ENCODE measurements at regions not wholly inside any gene's neighbourhood (a gene's known extent, or its start where the extent isn't known, plus 50 kb on each side); places are given as distances from the start of the nearest gene placed in this dataset.

DNA sequence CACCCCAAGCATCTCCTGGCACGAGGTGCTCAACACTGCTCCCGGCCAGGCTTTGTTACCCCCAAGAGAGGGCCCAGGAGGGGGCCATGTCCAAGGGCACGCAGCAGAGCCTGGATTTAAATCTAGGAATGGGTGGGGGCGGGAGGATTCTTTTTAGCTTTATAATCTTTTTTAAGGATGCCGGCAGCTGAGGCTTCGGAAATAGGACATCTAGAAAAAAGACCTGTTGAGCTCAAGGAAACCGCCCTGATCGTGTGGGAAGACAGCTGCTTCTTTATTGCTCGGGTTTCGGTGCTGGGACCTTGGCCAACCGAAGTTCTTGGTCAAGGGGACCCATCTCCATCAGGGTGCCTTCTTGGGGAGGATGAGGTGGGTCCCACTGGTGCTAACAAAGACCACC, 317.9 kb downstream of the CTTN start (continued):
- TF ChIP-seq, protein P1, sequence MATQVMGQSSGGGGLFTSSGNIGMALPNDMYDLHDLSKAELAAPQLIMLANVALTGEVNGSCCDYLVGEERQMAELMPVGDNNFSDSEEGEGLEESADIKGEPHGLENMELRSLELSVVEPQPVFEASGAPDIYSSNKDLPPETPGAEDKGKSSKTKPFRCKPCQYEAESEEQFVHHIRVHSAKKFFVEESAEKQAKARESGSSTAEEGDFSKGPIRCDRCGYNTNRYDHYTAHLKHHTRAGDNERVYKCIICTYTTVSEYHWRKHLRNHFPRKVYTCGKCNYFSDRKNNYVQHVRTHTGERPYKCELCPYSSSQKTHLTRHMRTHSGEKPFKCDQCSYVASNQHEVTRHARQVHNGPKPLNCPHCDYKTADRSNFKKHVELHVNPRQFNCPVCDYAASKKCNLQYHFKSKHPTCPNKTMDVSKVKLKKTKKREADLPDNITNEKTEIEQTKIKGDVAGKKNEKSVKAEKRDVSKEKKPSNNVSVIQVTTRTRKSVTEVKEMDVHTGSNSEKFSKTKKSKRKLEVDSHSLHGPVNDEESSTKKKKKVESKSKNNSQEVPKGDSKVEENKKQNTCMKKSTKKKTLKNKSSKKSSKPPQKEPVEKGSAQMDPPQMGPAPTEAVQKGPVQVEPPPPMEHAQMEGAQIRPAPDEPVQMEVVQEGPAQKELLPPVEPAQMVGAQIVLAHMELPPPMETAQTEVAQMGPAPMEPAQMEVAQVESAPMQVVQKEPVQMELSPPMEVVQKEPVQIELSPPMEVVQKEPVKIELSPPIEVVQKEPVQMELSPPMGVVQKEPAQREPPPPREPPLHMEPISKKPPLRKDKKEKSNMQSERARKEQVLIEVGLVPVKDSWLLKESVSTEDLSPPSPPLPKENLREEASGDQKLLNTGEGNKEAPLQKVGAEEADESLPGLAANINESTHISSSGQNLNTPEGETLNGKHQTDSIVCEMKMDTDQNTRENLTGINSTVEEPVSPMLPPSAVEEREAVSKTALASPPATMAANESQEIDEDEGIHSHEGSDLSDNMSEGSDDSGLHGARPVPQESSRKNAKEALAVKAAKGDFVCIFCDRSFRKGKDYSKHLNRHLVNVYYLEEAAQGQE (IDR thresholded peaks at IDR 0.05; ENCODE audit: unreplicated experiment), result no peak
- no peak for TF ChIP-seq NANOG (IDR thresholded peaks at IDR 0.05; ENCODE audit: borderline replicate concordance)
- TF ChIP-seq ZNF114 (CRISPR knock-in tag; IDR thresholded peaks at IDR 0.05), result no peak

DNA sequence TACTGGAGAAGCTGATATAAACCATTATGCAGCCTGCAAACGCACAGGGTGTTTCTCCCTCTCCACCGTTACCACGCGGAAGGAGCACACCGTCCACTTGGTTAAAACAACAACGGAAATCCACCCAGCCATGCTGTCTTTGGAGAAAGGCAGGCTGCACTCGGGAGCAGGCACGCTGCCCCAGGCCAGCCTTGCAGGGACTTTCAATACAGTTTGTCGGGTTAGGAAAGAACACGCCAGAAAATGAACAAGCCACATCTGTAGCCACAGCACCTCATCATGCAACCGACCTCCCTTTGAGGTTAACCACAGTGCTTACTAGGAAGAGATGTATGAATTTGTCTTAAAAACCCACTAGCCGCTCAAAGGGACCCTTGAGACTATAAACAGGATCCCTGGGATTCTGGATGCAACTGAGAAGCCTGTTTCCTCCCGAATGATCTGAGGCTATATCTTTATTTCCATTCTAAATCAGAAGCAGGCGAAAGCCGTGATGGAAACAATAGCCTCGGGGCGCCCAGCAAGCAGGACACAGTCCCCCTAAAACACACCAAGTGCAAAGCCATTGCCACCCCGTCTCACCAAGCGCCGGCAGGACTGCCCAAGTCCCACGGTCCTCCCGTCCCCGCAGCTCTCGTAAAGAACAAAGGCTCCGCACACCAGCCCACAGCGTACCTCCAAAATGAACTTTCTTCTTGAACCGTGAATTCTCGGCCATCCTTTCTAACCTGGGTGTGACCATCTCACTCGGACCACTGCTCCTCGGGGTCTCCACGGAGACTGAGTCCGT, 318.9 kb downstream of the CTTN start:
- DNase-seq (ENCODE audit: low spot score), result no peak
- no peaks in the 10 kb centered on the region for H3K4me1 ChIP-seq (ENCODE audit: insufficient read depth)
- H3K4me1 Mint-ChIP-seq, result peaks cover 38% of the 10 kb centered on the region
- H3K79me2 ChIP-seq (replicated peaks; ENCODE audit: insufficient read depth), result no peaks in the 10 kb centered on the region
- H3K9me2 ChIP-seq (ENCODE audit: insufficient read depth), result no peaks in the 10 kb centered on the region
- no peak overlapping the region for H3K4me3 ChIP-seq
- no peaks in the 10 kb centered on the region; the same call in 1 of the 2 replicates for H4K20me1 ChIP-seq (replicated peaks; ENCODE audit: insufficient read depth)
- no peak for ATAC-seq
- no peaks in the 10 kb centered on the region for H3F3A ChIP-seq (replicated peaks; ENCODE audit: low read depth)
- H3K27ac Mint-ChIP-seq, result no peak overlapping the region
- H3K4me2 ChIP-seq, result no peak overlapping the region
- H3K27me3 Mint-ChIP-seq (ENCODE audit: insufficient read depth, low read depth, poor library complexity), result peaks cover 3% of the 10 kb centered on the region
- H2AFZ ChIP-seq, result no peak overlapping the region
- no peaks in the 10 kb centered on the region for H3K36me3 ChIP-seq (ENCODE audit: insufficient read depth)
- no peaks in the 10 kb centered on the region for H3K27me3 ChIP-seq (ENCODE audit: insufficient read depth)
- no peaks in the 10 kb centered on the region; the same call in 1 of the 3 replicates for H3K36me3 Mint-ChIP-seq (ENCODE audit: low read depth)
- H3K27ac ChIP-seq (ENCODE audit: low read depth), result no peak overlapping the region
- H3K9me3 Mint-ChIP-seq, result no peaks in the 10 kb centered on the region
- H3K4me3 Mint-ChIP-seq, result no peak overlapping the region
- TF ChIP-seq EZH2phosphoT487 (IDR thresholded peaks at IDR 0.05; ENCODE audit: unreplicated experiment) (no peak), ZNF331 (CRISPR knock-in tag; IDR thresholded peaks at IDR 0.05; ENCODE audit: low read depth) (no peak), JUNB (IDR thresholded peaks at IDR 0.05; ENCODE audit: unreplicated experiment) (no peak), NANOG (IDR thresholded peaks at IDR 0.05; ENCODE audit: borderline replicate concordance) (no peak), POLR2AphosphoS5 (IDR thresholded peaks at IDR 0.05; ENCODE audit: low read depth) (no peak), STAT1 (IDR thresholded peaks at IDR 0.05; ENCODE audit: unreplicated experiment) (no peak), CREB1 (CRISPR knock-in tag; IDR thresholded peaks at IDR 0.05; ENCODE audit: low read depth) (no peak), EZH2 (IDR thresholded peaks at IDR 0.05; ENCODE audit: low read depth, unreplicated experiment) (no peak)
- TF ChIP-seq, protein P2, sequence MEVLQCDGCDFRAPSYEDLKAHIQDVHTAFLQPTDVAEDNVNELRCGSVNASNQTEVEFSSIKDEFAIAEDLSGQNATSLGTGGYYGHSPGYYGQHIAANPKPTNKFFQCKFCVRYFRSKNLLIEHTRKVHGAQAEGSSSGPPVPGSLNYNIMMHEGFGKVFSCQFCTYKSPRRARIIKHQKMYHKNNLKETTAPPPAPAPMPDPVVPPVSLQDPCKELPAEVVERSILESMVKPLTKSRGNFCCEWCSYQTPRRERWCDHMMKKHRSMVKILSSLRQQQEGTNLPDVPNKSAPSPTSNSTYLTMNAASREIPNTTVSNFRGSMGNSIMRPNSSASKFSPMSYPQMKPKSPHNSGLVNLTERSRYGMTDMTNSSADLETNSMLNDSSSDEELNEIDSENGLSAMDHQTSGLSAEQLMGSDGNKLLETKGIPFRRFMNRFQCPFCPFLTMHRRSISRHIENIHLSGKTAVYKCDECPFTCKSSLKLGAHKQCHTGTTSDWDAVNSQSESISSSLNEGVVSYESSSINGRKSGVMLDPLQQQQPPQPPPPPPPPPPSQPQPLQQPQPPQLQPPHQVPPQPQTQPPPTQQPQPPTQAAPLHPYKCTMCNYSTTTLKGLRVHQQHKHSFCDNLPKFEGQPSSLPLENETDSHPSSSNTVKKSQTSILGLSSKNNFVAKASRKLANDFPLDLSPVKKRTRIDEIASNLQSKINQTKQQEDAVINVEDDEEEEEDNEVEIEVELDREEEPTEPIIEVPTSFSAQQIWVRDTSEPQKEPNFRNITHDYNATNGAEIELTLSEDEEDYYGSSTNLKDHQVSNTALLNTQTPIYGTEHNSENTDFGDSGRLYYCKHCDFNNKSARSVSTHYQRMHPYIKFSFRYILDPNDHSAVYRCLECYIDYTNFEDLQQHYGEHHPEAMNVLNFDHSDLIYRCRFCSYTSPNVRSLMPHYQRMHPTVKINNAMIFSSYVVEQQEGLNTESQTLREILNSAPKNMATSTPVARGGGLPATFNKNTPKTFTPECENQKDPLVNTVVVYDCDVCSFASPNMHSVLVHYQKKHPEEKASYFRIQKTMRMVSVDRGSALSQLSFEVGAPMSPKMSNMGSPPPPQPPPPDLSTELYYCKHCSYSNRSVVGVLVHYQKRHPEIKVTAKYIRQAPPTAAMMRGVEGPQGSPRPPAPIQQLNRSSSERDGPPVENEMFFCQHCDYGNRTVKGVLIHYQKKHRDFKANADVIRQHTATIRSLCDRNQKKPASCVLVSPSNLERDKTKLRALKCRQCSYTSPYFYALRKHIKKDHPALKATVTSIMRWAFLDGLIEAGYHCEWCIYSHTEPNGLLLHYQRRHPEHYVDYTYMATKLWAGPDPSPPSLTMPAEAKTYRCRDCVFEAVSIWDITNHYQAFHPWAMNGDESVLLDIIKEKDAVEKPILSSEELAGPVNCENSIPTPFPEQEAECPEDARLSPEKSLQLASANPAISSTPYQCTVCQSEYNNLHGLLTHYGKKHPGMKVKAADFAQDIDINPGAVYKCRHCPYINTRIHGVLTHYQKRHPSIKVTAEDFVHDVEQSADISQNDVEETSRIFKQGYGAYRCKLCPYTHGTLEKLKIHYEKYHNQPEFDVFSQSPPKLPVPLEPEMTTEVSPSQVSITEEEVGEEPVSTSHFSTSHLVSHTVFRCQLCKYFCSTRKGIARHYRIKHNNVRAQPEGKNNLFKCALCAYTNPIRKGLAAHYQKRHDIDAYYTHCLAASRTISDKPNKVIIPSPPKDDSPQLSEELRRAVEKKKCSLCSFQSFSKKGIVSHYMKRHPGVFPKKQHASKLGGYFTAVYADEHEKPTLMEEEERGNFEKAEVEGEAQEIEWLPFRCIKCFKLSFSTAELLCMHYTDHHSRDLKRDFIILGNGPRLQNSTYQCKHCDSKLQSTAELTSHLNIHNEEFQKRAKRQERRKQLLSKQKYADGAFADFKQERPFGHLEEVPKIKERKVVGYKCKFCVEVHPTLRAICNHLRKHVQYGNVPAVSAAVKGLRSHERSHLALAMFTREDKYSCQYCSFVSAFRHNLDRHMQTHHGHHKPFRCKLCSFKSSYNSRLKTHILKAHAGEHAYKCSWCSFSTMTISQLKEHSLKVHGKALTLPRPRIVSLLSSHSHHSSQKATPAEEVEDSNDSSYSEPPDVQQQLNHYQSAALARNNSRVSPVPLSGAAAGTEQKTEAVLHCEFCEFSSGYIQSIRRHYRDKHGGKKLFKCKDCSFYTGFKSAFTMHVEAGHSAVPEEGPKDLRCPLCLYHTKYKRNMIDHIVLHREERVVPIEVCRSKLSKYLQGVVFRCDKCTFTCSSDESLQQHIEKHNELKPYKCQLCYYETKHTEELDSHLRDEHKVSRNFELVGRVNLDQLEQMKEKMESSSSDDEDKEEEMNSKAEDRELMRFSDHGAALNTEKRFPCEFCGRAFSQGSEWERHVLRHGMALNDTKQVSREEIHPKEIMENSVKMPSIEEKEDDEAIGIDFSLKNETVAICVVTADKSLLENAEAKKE (CRISPR knock-in tag; IDR thresholded peaks at IDR 0.05), result no peak
- TF ChIP-seq, protein P3, sequence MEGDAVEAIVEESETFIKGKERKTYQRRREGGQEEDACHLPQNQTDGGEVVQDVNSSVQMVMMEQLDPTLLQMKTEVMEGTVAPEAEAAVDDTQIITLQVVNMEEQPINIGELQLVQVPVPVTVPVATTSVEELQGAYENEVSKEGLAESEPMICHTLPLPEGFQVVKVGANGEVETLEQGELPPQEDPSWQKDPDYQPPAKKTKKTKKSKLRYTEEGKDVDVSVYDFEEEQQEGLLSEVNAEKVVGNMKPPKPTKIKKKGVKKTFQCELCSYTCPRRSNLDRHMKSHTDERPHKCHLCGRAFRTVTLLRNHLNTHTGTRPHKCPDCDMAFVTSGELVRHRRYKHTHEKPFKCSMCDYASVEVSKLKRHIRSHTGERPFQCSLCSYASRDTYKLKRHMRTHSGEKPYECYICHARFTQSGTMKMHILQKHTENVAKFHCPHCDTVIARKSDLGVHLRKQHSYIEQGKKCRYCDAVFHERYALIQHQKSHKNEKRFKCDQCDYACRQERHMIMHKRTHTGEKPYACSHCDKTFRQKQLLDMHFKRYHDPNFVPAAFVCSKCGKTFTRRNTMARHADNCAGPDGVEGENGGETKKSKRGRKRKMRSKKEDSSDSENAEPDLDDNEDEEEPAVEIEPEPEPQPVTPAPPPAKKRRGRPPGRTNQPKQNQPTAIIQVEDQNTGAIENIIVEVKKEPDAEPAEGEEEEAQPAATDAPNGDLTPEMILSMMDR (conservative IDR thresholded peaks at IDR 0.05; ENCODE audit: low read depth in 2 of 2), result no peak

Measured in GM23338 (cell line).